ENCODE measurements at regions not wholly inside any gene's neighbourhood (a gene's known extent, or its start where the extent isn't known, plus 50 kb on each side); places are given as distances from the start of the nearest gene placed in this dataset.

GRCh38 chr5:52457810-52458209, 329.9 kb upstream of the ITGA1 start:
- H3K4me3 ChIP-seq (ENCODE audit: low read length), result no peak overlapping the region
- no peak for DNase-seq (ENCODE audit: low read depth)
- no peak for TF ChIP-seq CTCF (conservative IDR thresholded peaks at IDR 0.05; ENCODE audit: low read length)

GRCh38 chr5:52466113-52466512, 321.6 kb upstream of the ITGA1 start:
- DNase-seq (ENCODE audit: low read depth), result no peak
- H3K4me3 ChIP-seq (ENCODE audit: low read length), result no peak overlapping the region
- TF ChIP-seq CTCF (conservative IDR thresholded peaks at IDR 0.05; ENCODE audit: low read length), result no peak

DNA sequence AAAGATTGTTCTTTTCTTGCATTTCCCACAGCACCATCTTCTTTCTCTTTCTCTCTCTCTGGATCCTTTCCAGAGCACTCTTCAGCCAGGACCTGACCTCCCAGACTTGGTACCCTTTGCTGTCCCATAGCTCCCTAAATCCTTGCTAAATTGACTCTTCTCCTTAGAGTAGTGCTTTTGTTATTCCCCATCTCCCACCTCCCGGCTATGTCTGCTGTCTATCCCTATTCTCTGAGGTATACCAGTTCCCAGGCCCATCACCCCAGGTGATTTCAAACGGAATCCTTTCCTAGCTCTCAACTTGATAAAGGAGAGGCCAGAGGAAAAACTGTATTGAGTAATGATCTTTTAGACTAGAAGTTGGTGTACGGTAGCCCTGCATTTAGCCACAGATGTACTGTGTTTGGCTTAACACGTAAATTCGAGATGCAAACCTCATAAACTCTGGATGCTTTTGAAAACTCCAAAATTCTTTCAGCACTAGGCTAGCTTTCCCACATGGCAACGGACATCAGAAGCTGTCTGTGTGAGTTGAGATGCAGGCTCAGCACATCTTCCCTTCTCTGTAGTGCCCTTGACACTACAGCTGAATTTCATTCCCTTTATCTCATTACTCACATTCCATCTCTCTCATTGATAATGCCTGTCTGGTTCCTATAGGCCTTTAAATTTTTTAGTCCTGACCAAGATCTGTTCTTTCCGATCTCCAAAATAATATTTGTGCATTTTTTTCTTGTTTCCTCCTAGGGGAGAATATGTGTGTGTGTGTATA, 320.8 kb upstream of the ITGA1 start:
- no peak overlapping the region for H3K4me3 ChIP-seq (ENCODE audit: low read length)
- no peak for TF ChIP-seq CTCF (conservative IDR thresholded peaks at IDR 0.05; ENCODE audit: low read length)
- DNase-seq (ENCODE audit: low read depth), result no peak

DNA sequence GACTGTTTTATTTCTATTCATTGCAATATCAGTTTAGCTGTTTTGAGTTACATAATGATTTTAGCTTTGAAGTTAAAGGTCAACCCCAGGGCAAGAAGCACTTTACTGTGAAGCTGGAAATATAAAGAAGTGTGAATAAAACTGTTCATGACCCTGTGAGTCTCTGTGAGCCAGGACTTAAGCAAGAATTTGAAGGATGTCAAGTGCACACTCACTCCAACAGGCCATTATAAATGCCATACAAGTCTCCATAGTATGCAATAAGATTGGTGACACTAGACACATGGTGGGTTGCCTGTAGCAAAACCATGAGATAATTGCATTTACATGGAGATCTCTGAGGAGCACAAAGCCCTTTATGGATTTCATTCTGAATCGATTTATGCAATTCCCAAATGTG, 318.7 kb upstream of the ITGA1 start:
- TF ChIP-seq CTCF (conservative IDR thresholded peaks at IDR 0.05; ENCODE audit: low read length), result no peak
- H3K4me3 ChIP-seq (ENCODE audit: low read length), result no peak overlapping the region
- no peak for DNase-seq (ENCODE audit: low read depth)

GRCh38 chr5:52469420-52469819, 318.3 kb upstream of the ITGA1 start:
- H3K4me3 ChIP-seq (ENCODE audit: low read length), result no peak overlapping the region
- no peak for DNase-seq (ENCODE audit: low read depth)
- no peak for TF ChIP-seq CTCF (conservative IDR thresholded peaks at IDR 0.05; ENCODE audit: low read length)

- TF ChIP-seq CTCF (conservative IDR thresholded peaks at IDR 0.05; ENCODE audit: low read length), result no peak
- no peak overlapping the region for H3K4me3 ChIP-seq (ENCODE audit: low read length)
- DNase-seq (ENCODE audit: low read depth), result no peak
Observed at GRCh38 chr5:52469835-52470234, 317.9 kb upstream of the ITGA1 start.

DNA sequence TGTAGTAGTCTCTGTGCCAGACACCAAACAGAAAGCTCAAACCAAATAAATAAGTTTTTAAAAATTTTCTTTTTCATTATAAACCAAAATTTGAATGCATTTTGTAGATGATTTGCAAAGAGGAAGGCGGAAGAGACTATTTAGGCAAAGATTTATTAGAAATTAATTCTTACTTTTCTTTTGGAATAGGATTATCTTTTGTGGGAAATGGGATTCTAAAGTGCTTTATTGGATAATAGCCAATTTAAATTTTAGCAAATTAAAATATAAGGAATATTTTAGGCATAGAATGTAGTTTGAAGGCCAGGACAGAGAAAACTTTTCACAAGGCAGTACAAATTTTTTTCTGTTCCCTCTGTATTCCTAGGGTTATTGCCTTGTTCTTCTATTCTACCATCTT, 311.4 kb upstream of the ITGA1 start:
- no peak for DNase-seq (ENCODE audit: low read depth)
- TF ChIP-seq CTCF (conservative IDR thresholded peaks at IDR 0.05; ENCODE audit: low read length), result no peak
- no peak overlapping the region for H3K4me3 ChIP-seq (ENCODE audit: low read length)
